ENCODE measurements at regions not wholly inside any gene's neighbourhood (a gene's known extent, or its start where the extent isn't known, plus 50 kb on each side); places are given as distances from the start of the nearest gene placed in this dataset.

GRCh38 chr22:49499433-49500075 is 328.1 kb downstream of the BRD1 start:
- no CpG with 5 or more reads among the region's 1 CpG for WGBS (ENCODE audit: insufficient coverage)
- Mint-ChIP-seq H3K9me3 (no peaks in the 10 kb centered on the region), H3K27me3 (no peaks in the 10 kb centered on the region), H3K4me3 (no peak overlapping the region), H3K36me3 (no peaks in the 10 kb centered on the region), H3K27ac (no peak overlapping the region), H3K4me1 (peaks cover 0 to 7% (median 4%) of the 10 kb centered on the region in 3 donors)
- no peak overlapping the region for H3K4me3 ChIP-seq (ENCODE audit: control insufficient read depth in 1 of 2, extremely low read depth in 1 of 2, low read length in 1 of 2)
- peaks cover 0 to 14% of the 10 kb centered on the region in 2 experiments for H3K4me1 ChIP-seq (ENCODE audit: control insufficient read depth in 1 of 2, extremely low read depth in 1 of 2, insufficient read depth in 2 of 2, low read length in 2 of 2)
- no peaks in the 10 kb centered on the region for H3K9me3 ChIP-seq
- DNase-seq (no peak), ATAC-seq (replicated peaks in 1 of 4) (no peak)
- peaks cover 0 to 8% of the 10 kb centered on the region in 2 experiments for H3K27me3 ChIP-seq (replicated peaks in 1 of 2; ENCODE audit: control insufficient read depth in 2 of 2, extremely low read depth in 1 of 2, insufficient read depth in 2 of 2, low read length in 1 of 2)
- H3K36me3 ChIP-seq (ENCODE audit: control insufficient read depth in 2 of 2, extremely low read depth in 1 of 2, insufficient read depth in 1 of 2, low read length in 1 of 2) = no peaks in the 10 kb centered on the region
- POLR2A ChIA-PET = no interaction called here
- CTCF ChIA-PET = no interaction called here
- no peak overlapping the region for H3K27ac ChIP-seq (ENCODE audit: low read length)

GRCh38 chr22:49497266-49497665 is 330.4 kb downstream of the BRD1 start:
- ATAC-seq (replicated peaks in 1 of 4) (no peak), DNase-seq (no peak)
- peaks cover 0 to 7% (median 0%) of the 10 kb centered on the region in 3 donors for H3K4me1 Mint-ChIP-seq
- Histone ChIP-seq H3K27ac (ENCODE audit: low read length) (no peak overlapping the region), H3K27me3 (replicated peaks in 1 of 2; ENCODE audit: control insufficient read depth in 2 of 2, extremely low read depth in 1 of 2, insufficient read depth in 2 of 2, low read length in 1 of 2) (peaks cover 0 to 10% of the 10 kb centered on the region in 2 experiments), H3K4me3 (ENCODE audit: control insufficient read depth in 1 of 2, extremely low read depth in 1 of 2, low read length in 1 of 2) (no peak overlapping the region), H3K9me3 (no peaks in the 10 kb centered on the region), H3K4me1 (ENCODE audit: control insufficient read depth in 1 of 2, extremely low read depth in 1 of 2, insufficient read depth in 2 of 2, low read length in 2 of 2) (peaks cover 0 to 2% of the 10 kb centered on the region in 2 experiments), H3K36me3 (ENCODE audit: control insufficient read depth in 2 of 2, extremely low read depth in 1 of 2, insufficient read depth in 1 of 2, low read length in 1 of 2) (no peaks in the 10 kb centered on the region)
- H3K4me3 Mint-ChIP-seq = no peak overlapping the region
- H3K9me3 Mint-ChIP-seq = no peaks in the 10 kb centered on the region
- CTCF ChIA-PET = no interaction called here
- H3K27me3 Mint-ChIP-seq = no peaks in the 10 kb centered on the region
- H3K36me3 Mint-ChIP-seq = no peaks in the 10 kb centered on the region
- no peak overlapping the region for H3K27ac Mint-ChIP-seq
- POLR2A ChIA-PET = no interaction called here
- WGBS (ENCODE audit: insufficient coverage) = no CpG with 5 or more reads among the region's 2 CpGs

GRCh38 chr22:49494555-49494954 is 333.1 kb downstream of the BRD1 start:
- ChIA-PET POLR2A (no interaction called here), CTCF (no interaction called here)
- H3K9me3 Mint-ChIP-seq = no peaks in the 10 kb centered on the region
- no peak overlapping the region for H3K27ac Mint-ChIP-seq
- H3K36me3 ChIP-seq (ENCODE audit: control insufficient read depth in 2 of 2, extremely low read depth in 1 of 2, insufficient read depth in 1 of 2, low read length in 1 of 2) = no peaks in the 10 kb centered on the region
- H3K4me1 ChIP-seq (ENCODE audit: control insufficient read depth in 1 of 2, extremely low read depth in 1 of 2, insufficient read depth in 2 of 2, low read length in 2 of 2) = no peaks in the 10 kb centered on the region
- 91% methylated on average over 11 of the region's 12 CpGs for WGBS (ENCODE audit: insufficient coverage)
- H3K9me3 ChIP-seq = no peaks in the 10 kb centered on the region
- H3K4me3 ChIP-seq (ENCODE audit: control insufficient read depth in 1 of 2, extremely low read depth in 1 of 2, low read length in 1 of 2) = no peak overlapping the region
- DNase-seq = no peak
- no peak overlapping the region for H3K27ac ChIP-seq (ENCODE audit: low read length)
- H3K4me3 Mint-ChIP-seq = no peak overlapping the region
- H3K27me3 ChIP-seq (replicated peaks in 1 of 2; ENCODE audit: control insufficient read depth in 2 of 2, extremely low read depth in 1 of 2, insufficient read depth in 2 of 2, low read length in 1 of 2) = peaks cover 0 to 18% of the 10 kb centered on the region in 2 experiments
- H3K27me3 Mint-ChIP-seq = no peaks in the 10 kb centered on the region
- H3K36me3 Mint-ChIP-seq = no peaks in the 10 kb centered on the region
- peaks cover 0 to 7% (median 0%) of the 10 kb centered on the region in 3 donors for H3K4me1 Mint-ChIP-seq
- no peak for ATAC-seq (replicated peaks in 1 of 4)

GRCh38 chr22:49492741-49493251 is 334.9 kb downstream of the BRD1 start:
- ChIA-PET CTCF (no interaction called here), POLR2A (no interaction called here)
- no peaks in the 10 kb centered on the region for H3K36me3 Mint-ChIP-seq
- H3K27me3 ChIP-seq (replicated peaks in 1 of 2; ENCODE audit: control insufficient read depth in 2 of 2, extremely low read depth in 1 of 2, insufficient read depth in 2 of 2, low read length in 1 of 2) = peaks cover 0 to 20% of the 10 kb centered on the region in 2 experiments
- no peak for DNase-seq
- H3K27ac Mint-ChIP-seq = no peak overlapping the region
- no peaks in the 10 kb centered on the region for H3K36me3 ChIP-seq (ENCODE audit: control insufficient read depth in 2 of 2, extremely low read depth in 1 of 2, insufficient read depth in 1 of 2, low read length in 1 of 2)
- no peak overlapping the region for H3K4me3 Mint-ChIP-seq
- H3K4me3 ChIP-seq (ENCODE audit: control insufficient read depth in 1 of 2, extremely low read depth in 1 of 2, low read length in 1 of 2) = no peak overlapping the region
- H3K4me1 ChIP-seq (ENCODE audit: control insufficient read depth in 1 of 2, extremely low read depth in 1 of 2, insufficient read depth in 2 of 2, low read length in 2 of 2) = no peaks in the 10 kb centered on the region
- no peak for ATAC-seq (replicated peaks in 1 of 4)
- H3K9me3 ChIP-seq = no peaks in the 10 kb centered on the region
- peaks cover 0 to 7% (median 0%) of the 10 kb centered on the region in 3 donors for H3K4me1 Mint-ChIP-seq
- H3K9me3 Mint-ChIP-seq = no peaks in the 10 kb centered on the region
- no peak overlapping the region for H3K27ac ChIP-seq (ENCODE audit: low read length)
- WGBS (ENCODE audit: insufficient coverage) = 94% methylated on average over 9 of the region's 12 CpGs
- H3K27me3 Mint-ChIP-seq = no peaks in the 10 kb centered on the region

GRCh38 chr22:49492308-49492707 is 335.4 kb downstream of the BRD1 start:
- H3K9me3 Mint-ChIP-seq = no peaks in the 10 kb centered on the region
- no peaks in the 10 kb centered on the region for H3K4me1 ChIP-seq (ENCODE audit: control insufficient read depth in 1 of 2, extremely low read depth in 1 of 2, insufficient read depth in 2 of 2, low read length in 2 of 2)
- DNase-seq = no peak
- WGBS (ENCODE audit: insufficient coverage) = 86% methylated on average over 17 of the region's 17 CpGs
- no peak overlapping the region for H3K27ac Mint-ChIP-seq
- CTCF ChIA-PET = no interaction called here
- ATAC-seq (replicated peaks in 1 of 4) = no peak
- peaks cover 0 to 7% (median 0%) of the 10 kb centered on the region in 3 donors for H3K4me1 Mint-ChIP-seq
- H3K27ac ChIP-seq (ENCODE audit: low read length) = no peak overlapping the region
- H3K9me3 ChIP-seq = no peaks in the 10 kb centered on the region
- peaks cover 0 to 20% of the 10 kb centered on the region in 2 experiments for H3K27me3 ChIP-seq (replicated peaks in 1 of 2; ENCODE audit: control insufficient read depth in 2 of 2, extremely low read depth in 1 of 2, insufficient read depth in 2 of 2, low read length in 1 of 2)
- H3K27me3 Mint-ChIP-seq = no peaks in the 10 kb centered on the region
- H3K36me3 Mint-ChIP-seq = no peaks in the 10 kb centered on the region
- H3K36me3 ChIP-seq (ENCODE audit: control insufficient read depth in 2 of 2, extremely low read depth in 1 of 2, insufficient read depth in 1 of 2, low read length in 1 of 2) = no peaks in the 10 kb centered on the region
- POLR2A ChIA-PET = no interaction called here
- no peak overlapping the region for H3K4me3 ChIP-seq (ENCODE audit: control insufficient read depth in 1 of 2, extremely low read depth in 1 of 2, low read length in 1 of 2)
- H3K4me3 Mint-ChIP-seq = no peak overlapping the region

- H3K4me3 Mint-ChIP-seq = no peak overlapping the region
- Histone ChIP-seq H3K4me1 (ENCODE audit: control insufficient read depth in 1 of 2, extremely low read depth in 1 of 2, insufficient read depth in 2 of 2, low read length in 2 of 2) (no peaks in the 10 kb centered on the region), H3K36me3 (ENCODE audit: control insufficient read depth in 2 of 2, extremely low read depth in 1 of 2, insufficient read depth in 1 of 2, low read length in 1 of 2) (no peaks in the 10 kb centered on the region), H3K27ac (ENCODE audit: low read length) (no peak overlapping the region), H3K27me3 (replicated peaks in 1 of 2; ENCODE audit: control insufficient read depth in 2 of 2, extremely low read depth in 1 of 2, insufficient read depth in 2 of 2, low read length in 1 of 2) (peaks cover 0 to 20% of the 10 kb centered on the region in 2 experiments), H3K9me3 (no peaks in the 10 kb centered on the region), H3K4me3 (ENCODE audit: control insufficient read depth in 1 of 2, extremely low read depth in 1 of 2, low read length in 1 of 2) (no peak overlapping the region)
- 88% methylated on average over 15 of the region's 15 CpGs for WGBS (ENCODE audit: insufficient coverage)
- H3K27ac Mint-ChIP-seq = no peak overlapping the region
- POLR2A ChIA-PET = no interaction called here
- H3K36me3 Mint-ChIP-seq = no peaks in the 10 kb centered on the region
- no peaks in the 10 kb centered on the region for H3K27me3 Mint-ChIP-seq
- H3K4me1 Mint-ChIP-seq = peaks cover 0 to 7% (median 0%) of the 10 kb centered on the region in 3 donors
- CTCF ChIA-PET = no interaction called here
- H3K9me3 Mint-ChIP-seq = no peaks in the 10 kb centered on the region
- ATAC-seq (replicated peaks in 1 of 4) = no peak
- DNase-seq = no peak
Measured at GRCh38 chr22:49491726-49492125, 335.9 kb downstream of the BRD1 start.

All from T-cell (primary cell).